GM23248 (cell line): ENCODE measurements at regions not wholly inside any gene's neighbourhood (a gene's known extent, or its start where the extent isn't known, plus 50 kb on each side); places are given as distances from the start of the nearest gene placed in this dataset.

Source experiments
- EZH2 ChIP-seq: fragments of 200-600 bp; sonication (generic); IDR thresholded peaks from 2 replicates; pipeline ENCODE4 v1.6.1; 2018; ENCODE audit warnings: antibody characterized with exemption, mild to moderate bottlenecking; ENCODE audit not compliant: insufficient read depth, poor library complexity, severe bottlenecking
- EZH2phosphoT487 ChIP-seq: fragments of 200-600 bp; sonication (generic); IDR thresholded peaks from 2 replicates; pipeline ENCODE4 v1.6.1; 2018; ENCODE audit warnings: antibody characterized with exemption, moderate library complexity, mild to moderate bottlenecking, low read depth; ENCODE audit not compliant: insufficient read depth

DNA sequence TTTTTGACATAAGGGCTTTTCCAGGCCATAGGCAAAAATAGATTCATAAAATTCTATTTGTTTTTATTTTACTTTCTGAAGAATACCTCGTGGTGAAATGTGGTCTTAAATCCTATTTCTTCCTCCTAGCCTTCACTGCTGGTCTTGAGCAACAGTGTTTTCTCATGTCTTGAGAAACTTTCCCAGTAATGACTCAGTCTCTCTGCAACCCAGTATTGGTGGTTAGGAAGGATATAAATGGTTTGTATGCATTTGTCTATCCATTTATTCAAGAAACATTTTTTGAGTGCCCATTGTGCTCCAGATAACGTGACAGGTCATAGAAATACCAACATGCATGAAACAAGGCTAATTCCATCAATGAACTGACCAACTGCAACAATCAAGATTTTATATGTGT lies 213.9 kb downstream of the TMEM114 start:
- no peak for TF ChIP-seq EZH2
- no peak for TF ChIP-seq EZH2phosphoT487
